Inflammatory macrophage (primary cell): ENCODE measurements at regions not wholly inside any gene's neighbourhood (a gene's known extent, or its start where the extent isn't known, plus 50 kb on each side); places are given as distances from the start of the nearest gene placed in this dataset.

Source experiments
- DNase-seq, 2 donors: peaks; one replicate each; pipeline ENCODE4 v3.0.0-alpha.2; 2020 to 2022

GRCh38 chr3:145972851-145973250 is 188.1 kb downstream of the PLOD2 start:
- no peak for DNase-seq

- no peak for DNase-seq
Observed at GRCh38 chr3:145981056-145981455, 179.9 kb downstream of the PLOD2 start.

GRCh38 chr3:145983101-145983500 is 177.9 kb downstream of the PLOD2 start:
- DNase-seq = no peak
